H4 (cell line): ENCODE measurements at regions not wholly inside any gene's neighbourhood (a gene's known extent, or its start where the extent isn't known, plus 50 kb on each side); places are given as distances from the start of the nearest gene placed in this dataset.
"Not testable (repeated sequence)": the region's sequence is repeated elsewhere in the genome, so short reads cannot be mapped to it uniquely, and the experiment has no call there.

Source experiments
- DNase-seq: peaks from one replicate; pipeline ENCODE4 v3.0.0-alpha.2; 2015; ENCODE audit warnings: low spot score

- no peak for DNase-seq
These were observed 51.9 kb upstream of the NMUR2 start for GRCh38 chr5:152456815-152457443.

- DNase-seq: no peak
These were observed 57.1 kb upstream of the NMUR2 start for GRCh38 chr5:152462021-152462721.

- no peak for DNase-seq
These were observed 59.0 kb upstream of the NMUR2 start for GRCh38 chr5:152464048-152464447.

- DNase-seq: no peak
These were observed 60.1 kb upstream of the NMUR2 start for GRCh38 chr5:152465140-152465539.

GRCh38 chr5:152466085-152466745 lies 61.1 kb upstream of the NMUR2 start:
- no peak for DNase-seq

DNA sequence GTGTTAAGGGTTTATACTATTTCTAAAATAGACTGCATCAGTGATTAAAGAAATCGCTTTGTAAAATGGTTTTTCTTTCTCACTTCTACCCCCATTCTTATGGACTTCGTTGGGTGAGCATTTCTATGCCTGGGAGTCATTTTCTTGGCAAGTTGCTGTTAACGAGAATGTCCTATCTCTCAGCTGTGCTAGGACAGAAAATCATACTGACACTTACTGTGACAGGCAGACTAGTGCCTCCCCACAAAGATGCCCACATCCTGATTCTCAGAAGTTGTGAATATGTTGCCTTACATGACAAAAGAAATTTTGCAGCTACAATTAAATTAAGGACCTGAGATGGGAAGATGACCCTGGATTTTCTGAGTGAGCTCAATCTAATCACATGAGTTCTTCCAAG lies 65.1 kb upstream of the NMUR2 start:
- no peak for DNase-seq

DNA sequence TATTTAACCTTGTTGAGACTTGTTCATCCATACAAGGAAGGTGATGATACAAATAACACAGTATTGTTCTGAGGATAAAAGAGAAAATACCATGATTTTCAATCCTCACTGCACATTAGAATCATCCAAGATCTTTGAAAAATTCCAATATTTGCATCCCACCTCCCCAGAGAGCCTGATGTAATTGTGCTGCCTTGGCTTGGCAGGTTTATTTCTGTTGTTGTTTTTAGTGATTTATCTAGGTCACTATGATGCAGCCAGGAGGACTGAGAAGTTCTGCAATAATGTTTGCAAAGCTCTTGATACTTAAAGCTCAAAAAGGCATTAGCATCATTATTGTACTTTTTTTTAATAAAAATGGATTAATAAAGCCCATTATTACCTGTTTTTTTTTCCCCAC lies 67.0 kb upstream of the NMUR2 start:
- DNase-seq: no peak

DNA sequence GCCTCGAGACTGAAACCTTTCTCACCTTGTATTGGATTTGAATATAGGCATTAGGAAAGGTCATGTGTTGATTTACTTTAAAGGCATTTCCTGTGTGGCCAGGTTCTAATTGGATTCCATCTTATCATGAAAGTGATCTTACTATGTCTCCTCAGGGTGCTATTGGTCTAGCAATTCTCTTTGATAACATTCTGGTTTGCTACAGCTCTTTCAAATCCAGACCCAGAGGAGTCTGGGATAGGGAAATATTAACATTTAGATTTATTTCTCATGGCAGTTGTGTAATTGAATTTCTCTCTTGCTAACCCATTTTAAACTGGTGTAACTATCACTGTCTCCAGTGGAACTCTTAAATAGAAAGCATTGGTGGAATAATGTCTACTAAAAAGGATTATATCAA lies 69.9 kb upstream of the NMUR2 start:
- no peak for DNase-seq

GRCh38 chr5:152477536-152477935 lies 72.5 kb upstream of the NMUR2 start:
- no peak for DNase-seq

GRCh38 chr5:152479866-152480265 lies 74.8 kb upstream of the NMUR2 start:
- not testable (repeated sequence) for DNase-seq

- not testable (repeated sequence) for DNase-seq
These were observed 75.6 kb upstream of the NMUR2 start for GRCh38 chr5:152480677-152481076.

- DNase-seq: no peak
These were observed 82.1 kb upstream of the NMUR2 start for GRCh38 chr5:152487130-152487529.

GRCh38 chr5:152488869-152489268 lies 83.8 kb upstream of the NMUR2 start:
- DNase-seq: no peak

DNA sequence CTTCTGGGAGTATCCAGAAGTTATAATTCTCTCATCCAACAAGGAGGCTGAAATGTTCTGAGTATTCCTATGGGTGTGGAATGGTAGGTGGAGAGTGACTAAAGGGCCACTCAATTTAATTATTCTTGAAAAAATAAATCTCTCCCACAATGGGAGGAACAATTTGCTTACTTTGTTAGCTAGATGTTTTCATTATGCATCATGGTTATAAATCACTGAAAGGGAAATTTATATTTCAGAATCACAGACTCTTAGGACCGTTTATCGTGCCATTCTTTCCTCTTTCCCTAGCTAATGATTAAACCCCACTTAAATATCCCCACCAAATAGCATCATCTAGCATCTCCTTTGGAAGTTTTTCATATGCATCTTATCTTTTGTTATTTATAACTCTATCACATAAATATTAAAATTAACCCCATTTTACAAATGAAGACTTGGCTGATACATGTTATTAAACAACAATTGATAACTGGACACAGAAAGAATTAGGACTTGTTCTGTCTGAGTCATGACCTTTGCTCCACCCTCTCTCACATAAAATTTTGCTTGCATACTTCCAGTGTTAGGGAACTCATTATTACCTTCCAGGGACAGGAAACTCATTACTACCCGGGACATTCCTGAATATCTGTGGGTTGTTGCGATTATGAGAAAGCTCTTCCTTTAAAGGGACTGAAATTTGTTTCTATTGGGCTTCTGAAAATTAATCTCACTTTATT lies 94.9 kb upstream of the NMUR2 start:
- no peak for DNase-seq

- DNase-seq: no peak
These were observed 96.2 kb upstream of the NMUR2 start for GRCh38 chr5:152501294-152501693.

DNA sequence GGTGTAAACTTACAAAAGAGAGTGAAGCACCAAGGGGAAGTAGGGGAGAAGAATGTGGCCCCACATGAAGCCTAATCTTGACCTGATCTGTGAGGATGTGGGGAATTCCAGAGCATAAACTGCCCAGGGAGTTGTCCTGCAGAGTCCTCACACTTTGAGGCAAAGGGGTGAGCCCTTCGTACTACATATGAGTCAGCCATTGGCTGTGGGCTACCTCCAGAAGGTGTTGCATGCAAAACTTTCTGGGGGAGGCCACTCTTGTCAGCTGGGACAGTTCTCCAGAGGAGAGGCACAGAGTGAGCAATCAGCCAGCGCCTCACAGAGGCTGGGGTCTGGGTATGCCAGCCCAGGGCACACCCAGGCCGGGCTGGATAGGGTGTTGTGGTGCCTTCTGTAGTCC lies 98.1 kb upstream of the NMUR2 start:
- no peak for DNase-seq

GRCh38 chr5:152505442-152506042 lies 100.5 kb upstream of the NMUR2 start:
- DNase-seq: peak; percentile 19

DNA sequence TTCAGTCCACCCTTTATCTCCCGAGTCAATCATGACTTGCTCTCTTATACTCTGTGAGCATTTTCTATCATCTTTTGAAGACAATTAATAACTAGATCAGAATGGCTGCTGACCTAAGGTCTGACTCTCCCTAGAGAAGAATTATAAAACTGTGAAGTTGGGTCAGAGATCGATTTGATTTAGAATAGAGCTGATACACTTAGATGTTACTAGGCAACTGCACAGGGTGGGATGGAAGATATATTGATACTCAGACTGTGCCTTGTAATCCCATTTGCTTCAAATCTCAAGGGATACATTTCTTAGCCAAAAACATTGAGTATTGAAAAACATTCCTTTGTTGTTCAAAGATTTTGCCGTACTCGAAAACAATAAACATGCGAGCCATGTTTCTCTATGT lies 106.0 kb upstream of the NMUR2 start:
- no peak for DNase-seq

- DNase-seq: no peak
These were observed 106.6 kb upstream of the NMUR2 start for GRCh38 chr5:152511531-152512132.

DNA sequence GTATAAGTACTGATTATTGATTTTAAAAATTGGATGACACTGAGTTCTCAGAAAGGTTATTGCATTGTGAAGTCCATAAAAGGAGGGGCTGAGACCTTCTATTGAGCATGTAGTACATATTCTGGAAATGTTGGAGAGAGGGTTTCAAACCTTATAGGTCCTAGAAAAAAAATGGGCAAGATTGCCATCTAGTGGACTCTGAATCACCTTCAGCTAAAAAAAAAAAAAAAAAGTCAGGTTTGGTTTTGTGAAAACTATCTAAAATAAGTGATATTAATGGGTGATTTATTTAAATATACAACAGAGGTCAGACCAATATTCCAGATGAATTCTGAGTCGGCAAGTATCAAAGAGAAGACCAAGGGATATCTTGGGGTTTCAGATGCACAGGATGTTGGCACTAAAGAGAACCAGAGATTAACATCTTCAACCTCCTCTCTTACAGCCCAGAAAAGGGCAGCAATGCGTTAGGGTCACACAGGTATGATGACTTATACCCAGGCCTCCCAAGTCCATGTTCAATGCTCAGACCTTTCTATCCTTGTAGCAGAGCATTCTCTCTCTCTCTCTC lies 109.8 kb upstream of the NMUR2 start:
- DNase-seq: no peak

- DNase-seq: no peak
These were observed 118.9 kb upstream of the NMUR2 start for GRCh38 chr5:152523964-152524363.
